HG03135 (cell line): ENCODE measurements at regions not wholly inside any gene's neighbourhood (a gene's known extent, or its start where the extent isn't known, plus 50 kb on each side); places are given as distances from the start of the nearest gene placed in this dataset.

ENCODE experiments used
- ATAC-seq: cut with Tn5 transposase; IDR thresholded peaks from one replicate; pipeline ENCODE4 v1.9.1; 2021; ENCODE audit warnings: mild to moderate bottlenecking, moderate library complexity; ENCODE audit not compliant: unreplicated experiment

GRCh38 chr4:134388351-134388750, 186.8 kb upstream of the PABPC4L start:
- ATAC-seq = no peak

GRCh38 chr4:134382478-134383227, 181.1 kb upstream of the PABPC4L start:
- no peak for ATAC-seq

GRCh38 chr4:134375775-134376174, 174.2 kb upstream of the PABPC4L start:
- ATAC-seq = no peak

DNA sequence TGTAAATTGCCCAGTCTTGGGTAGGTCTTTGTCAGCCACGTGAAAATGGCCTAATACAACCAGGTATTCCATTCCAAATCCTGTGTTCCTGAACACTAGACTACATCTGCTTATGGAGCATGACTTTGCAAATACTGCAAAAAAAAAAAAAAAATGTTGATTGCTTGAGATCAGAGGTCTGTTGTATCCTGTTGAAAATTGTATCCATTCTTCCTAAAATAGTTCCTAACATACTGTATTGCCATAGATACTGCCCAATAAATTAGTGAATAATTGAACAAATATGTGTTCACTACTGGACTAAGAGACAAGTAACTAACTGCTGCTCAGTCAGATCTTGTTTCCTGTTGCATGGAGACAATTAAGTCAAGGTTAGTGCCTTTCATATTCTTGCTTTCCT, 164.3 kb upstream of the PABPC4L start:
- ATAC-seq = no peak

DNA sequence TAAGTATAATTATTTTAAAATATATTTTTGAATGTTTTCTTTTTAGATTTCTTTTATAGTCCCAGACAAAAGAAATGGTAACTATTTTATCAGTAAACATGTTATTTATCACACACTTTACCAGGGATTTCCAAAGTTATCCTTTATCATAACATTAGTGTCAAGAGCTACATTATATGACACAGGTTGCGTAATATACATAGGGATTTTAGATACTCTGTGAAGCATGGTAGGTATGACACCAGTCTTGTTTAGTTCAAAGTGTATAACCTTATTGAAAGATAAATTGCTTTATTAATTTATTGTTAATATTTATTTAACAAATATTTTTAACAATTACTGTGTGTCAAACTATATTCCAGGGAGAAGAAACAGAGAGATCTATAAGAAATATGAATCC, 163.3 kb upstream of the PABPC4L start:
- no peak for ATAC-seq

DNA sequence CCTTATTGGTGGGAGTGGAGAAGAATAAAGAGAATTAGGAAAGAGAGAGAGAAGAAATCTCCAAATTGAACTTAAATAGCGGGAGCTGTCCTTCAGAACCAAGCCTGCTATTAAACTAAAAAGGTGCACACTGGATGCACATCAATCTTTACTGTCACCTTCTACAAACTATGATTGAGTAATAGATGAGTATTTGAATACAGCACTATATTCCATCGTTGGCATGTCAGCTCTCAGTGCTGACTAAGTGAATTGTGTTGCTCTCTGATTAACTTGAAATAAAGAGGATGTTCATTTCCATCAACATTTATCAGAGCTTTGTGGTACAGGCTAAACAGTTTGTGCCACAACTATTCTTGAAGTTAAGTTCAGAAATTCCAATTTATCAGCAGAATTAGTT, 143.7 kb upstream of the PABPC4L start:
- no peak for ATAC-seq

GRCh38 chr4:134343656-134344055, 142.1 kb upstream of the PABPC4L start:
- no peak for ATAC-seq

DNA sequence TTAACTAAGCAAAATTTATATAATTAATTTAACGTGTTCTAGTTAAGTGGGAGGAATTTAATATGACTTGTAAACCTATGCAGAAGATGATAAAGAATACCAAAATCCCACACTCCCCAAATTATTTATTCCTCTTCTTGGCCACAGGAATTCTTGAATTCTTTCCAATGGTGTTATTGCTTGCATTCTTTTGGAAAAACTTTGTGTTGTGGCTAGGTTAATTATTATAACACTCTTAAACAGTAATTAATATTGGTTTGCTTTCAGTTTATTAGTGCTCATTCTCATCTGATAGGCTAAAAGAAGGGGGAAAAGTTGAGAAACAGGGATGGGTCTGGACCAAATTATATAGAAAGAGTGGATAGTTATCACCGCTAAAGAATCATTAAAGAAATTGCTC, 141.5 kb upstream of the PABPC4L start:
- no peak for ATAC-seq

DNA sequence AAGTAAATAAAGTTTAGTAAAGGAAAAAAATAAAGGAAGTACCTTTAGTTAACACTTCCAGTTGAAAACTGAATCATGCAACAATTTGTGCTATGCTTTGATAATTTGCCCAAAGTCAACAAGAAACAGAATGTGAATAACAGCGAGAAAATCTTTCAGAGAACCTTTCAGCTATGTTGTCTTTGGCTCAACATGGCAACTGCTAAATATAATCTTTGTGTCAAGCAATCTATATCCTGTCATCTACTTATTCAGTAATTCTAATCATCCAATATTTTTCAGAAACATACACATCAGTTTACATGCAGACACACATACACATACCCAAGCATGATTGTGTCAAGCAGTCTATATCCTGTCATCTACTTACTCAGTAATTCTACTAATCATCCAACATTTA, 136.0 kb upstream of the PABPC4L start:
- no peak for ATAC-seq

- ATAC-seq = no peak
These were observed 127.2 kb upstream of the PABPC4L start for GRCh38 chr4:134328741-134329140.

GRCh38 chr4:134327274-134328122, 125.9 kb upstream of the PABPC4L start:
- no peak for ATAC-seq

- no peak for ATAC-seq
These were observed 125.3 kb upstream of the PABPC4L start for GRCh38 chr4:134326866-134327265.

GRCh38 chr4:134324179-134324578, 122.6 kb upstream of the PABPC4L start:
- no peak for ATAC-seq

- no peak for ATAC-seq
These were observed 118.5 kb upstream of the PABPC4L start for GRCh38 chr4:134320048-134320447.

DNA sequence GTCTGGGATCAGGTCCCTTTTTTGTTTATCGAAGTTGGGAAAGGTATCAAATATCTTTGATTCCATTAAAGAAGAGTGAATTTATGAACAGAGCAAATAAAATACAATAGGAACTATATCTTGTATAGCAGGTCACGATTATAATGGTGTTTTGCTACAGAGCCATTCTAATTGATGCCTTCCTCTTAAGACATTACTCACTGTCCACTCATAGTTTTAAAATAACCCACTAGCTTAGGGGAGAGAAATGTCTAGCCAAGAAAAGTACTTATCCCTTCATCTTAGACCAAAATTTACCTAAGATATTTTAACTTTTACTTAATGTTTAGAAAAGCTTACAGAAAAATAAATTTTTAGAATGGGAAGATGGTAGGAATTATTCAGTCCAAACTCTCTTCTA, 112.0 kb upstream of the PABPC4L start:
- no peak for ATAC-seq

DNA sequence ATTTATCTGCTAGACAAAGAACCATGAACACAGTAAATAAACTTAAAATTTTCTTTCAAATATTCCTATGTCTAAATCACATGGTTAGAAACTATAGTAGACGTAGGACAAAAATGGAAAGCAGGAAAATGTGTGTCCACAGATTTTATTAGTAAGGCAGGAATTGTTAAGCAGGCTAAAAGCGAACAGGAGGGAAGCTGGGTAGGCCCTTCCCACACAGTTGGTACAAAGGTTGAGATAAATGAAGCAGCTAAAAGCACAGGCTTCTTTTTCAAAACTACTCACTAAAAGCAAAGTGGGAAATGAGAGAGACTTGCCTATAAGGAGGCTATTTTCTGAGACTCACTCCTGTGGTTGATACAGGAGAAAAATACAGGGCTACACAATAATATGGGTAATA, 108.1 kb upstream of the PABPC4L start:
- no peak for ATAC-seq

GRCh38 chr4:134308910-134309309, 107.3 kb upstream of the PABPC4L start:
- ATAC-seq = no peak

- ATAC-seq = no peak
These were observed 96.7 kb upstream of the PABPC4L start for GRCh38 chr4:134298313-134298712.

DNA sequence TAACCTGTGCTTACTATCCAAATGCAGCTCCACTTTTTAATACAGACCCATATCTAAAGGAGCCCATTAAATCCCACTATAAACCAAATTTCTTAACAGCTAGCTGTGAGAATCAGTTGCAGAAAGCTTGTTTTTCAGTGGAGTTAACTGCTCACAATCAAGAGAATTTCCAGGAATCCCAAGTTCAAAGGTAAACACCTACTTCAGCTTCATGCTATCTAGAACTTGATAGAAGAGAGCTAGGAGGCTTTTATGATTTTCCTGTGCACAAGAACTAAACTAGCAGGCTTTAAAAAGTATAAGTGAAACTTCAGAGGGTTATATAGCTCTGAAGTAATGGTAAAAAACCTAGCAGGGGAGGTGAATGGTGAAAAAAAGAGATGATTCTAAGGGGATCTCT, 96.2 kb upstream of the PABPC4L start:
- ATAC-seq = no peak

DNA sequence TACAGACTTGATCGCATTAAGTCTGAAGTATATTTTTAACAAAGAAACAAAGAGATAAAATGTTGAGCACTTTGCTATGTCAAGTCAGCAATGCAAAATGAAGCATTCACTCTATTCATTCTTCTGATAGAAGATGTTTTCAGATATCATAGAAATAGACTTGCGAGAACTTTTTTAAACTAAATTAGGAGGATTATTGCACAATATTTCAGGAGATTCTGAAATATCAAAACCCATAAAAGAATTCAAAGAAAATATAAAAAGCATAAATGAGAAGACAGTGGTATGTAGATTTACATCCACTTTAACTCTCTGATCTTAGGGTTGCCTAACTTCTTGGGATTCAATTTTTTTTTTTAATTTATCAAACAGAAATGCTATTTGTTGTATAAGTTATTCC, 81.1 kb upstream of the PABPC4L start:
- no peak for ATAC-seq

DNA sequence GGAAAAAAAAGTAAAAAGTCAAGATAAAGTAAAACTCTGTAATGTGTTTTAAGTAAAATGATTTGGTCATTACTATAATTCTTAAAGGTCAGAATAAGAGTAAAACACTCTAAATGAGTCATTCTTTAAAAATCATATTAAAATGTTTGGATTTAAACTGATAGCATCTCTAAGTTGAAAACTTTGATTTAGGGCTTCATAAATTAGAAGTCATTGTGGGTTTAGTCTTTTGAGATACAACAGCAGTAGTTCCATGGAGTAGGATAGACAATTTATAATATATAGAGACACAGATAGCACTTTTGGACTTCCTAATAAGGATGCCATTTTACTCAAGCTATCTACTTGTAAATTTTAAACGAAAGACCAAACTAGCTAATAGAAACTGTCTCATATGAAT, 77.1 kb upstream of the PABPC4L start:
- ATAC-seq = no peak

DNA sequence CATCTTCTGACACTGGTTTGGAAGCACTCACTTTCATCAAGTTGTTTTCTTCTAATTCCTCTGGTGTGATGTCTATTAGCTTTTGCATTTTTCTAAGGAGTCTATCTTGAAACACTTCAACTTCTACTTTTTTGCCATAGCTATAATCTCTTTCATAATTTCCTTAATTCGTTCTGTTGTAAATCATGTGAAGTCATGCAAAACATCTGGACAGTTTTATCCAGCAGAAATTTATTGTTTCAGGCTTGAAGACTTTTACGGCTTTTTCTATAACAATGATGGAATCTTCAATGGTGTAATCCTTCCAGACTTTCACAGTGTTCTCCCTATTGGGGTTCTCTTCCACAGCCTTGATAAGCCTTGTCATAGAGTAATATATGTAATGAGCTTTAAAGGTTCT, 74.9 kb upstream of the PABPC4L start:
- ATAC-seq = no peak
